Keratinocyte (primary cell): ENCODE measurements at regions not wholly inside any gene's neighbourhood (a gene's known extent, or its start where the extent isn't known, plus 50 kb on each side); places are given as distances from the start of the nearest gene placed in this dataset.
"Not testable (repeated sequence)": the region's sequence is repeated elsewhere in the genome, so short reads cannot be mapped to it uniquely, and the experiment has no call there.

Experiments used
- EZH2 ChIP-seq: IDR thresholded peaks from one replicate; pipeline ENCODE4 v1.6.1; 2012; ENCODE audit warnings: inconsistent platforms, mild to moderate bottlenecking, low read length, moderate library complexity
- TF ChIP-seq, protein P1 (sequence below), 3 experiments: IDR thresholded peaks in 1 of 3; conservative IDR thresholded peaks in 1 of 3; optimal IDR thresholded peaks in 1 of 3; 2 replicates in 2 of 3; 3 replicates in 1 of 3; pipeline versions ENCODE3 to v1.5.1; 2011; ENCODE audit warnings: low read length in 3 of 3, mild to moderate bottlenecking in 3 of 3, moderate library complexity in 2 of 3, control low read depth in 1 of 3, inconsistent platforms in 1 of 3; ENCODE audit not compliant: insufficient read depth in 2 of 3; ENCODE audit errors: extremely low read depth in 1 of 3

DNA sequence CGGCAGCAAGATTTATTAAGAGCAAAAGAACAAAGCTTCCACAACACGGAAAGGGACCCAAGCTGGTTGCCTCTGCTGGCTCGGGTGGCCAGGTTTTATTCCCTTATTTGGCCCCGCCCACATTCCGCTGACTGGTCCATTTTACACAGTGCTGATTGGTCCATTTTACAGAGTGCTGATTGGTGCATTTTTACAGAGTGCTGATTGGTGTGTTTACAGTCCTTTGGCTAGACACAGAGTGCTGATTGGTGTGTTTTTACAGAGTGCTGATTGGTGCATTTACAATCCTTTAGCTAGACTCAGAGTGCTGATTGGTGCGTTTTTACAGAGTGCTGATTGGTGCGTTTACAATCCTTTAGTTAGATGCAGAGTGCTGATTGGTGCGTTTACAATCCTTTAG is 358.4 kb upstream of the PDE3A start:
- TF ChIP-seq, protein P1, sequence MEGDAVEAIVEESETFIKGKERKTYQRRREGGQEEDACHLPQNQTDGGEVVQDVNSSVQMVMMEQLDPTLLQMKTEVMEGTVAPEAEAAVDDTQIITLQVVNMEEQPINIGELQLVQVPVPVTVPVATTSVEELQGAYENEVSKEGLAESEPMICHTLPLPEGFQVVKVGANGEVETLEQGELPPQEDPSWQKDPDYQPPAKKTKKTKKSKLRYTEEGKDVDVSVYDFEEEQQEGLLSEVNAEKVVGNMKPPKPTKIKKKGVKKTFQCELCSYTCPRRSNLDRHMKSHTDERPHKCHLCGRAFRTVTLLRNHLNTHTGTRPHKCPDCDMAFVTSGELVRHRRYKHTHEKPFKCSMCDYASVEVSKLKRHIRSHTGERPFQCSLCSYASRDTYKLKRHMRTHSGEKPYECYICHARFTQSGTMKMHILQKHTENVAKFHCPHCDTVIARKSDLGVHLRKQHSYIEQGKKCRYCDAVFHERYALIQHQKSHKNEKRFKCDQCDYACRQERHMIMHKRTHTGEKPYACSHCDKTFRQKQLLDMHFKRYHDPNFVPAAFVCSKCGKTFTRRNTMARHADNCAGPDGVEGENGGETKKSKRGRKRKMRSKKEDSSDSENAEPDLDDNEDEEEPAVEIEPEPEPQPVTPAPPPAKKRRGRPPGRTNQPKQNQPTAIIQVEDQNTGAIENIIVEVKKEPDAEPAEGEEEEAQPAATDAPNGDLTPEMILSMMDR (optimal IDR thresholded peaks at IDR 0.05 in 1 of 3, IDR thresholded peaks at IDR 0.05 in 1 of 3, conservative IDR thresholded peaks at IDR 0.05 in 1 of 3; ENCODE audit: extremely low read depth in 1 of 3, insufficient read depth in 2 of 3, low read length in 3 of 3), result not testable (repeated sequence)
- not testable (repeated sequence) for TF ChIP-seq EZH2
